ENCODE measurements at regions not wholly inside any gene's neighbourhood (a gene's known extent, or its start where the extent isn't known, plus 50 kb on each side); places are given as distances from the start of the nearest gene placed in this dataset.
A peak's percentile ranks its signal among the peaks of the same experiment; 100 is the strongest.
"Not testable (repeated sequence)": the region's sequence is repeated elsewhere in the genome, so short reads cannot be mapped to it uniquely, and the experiment has no call there.

DNA sequence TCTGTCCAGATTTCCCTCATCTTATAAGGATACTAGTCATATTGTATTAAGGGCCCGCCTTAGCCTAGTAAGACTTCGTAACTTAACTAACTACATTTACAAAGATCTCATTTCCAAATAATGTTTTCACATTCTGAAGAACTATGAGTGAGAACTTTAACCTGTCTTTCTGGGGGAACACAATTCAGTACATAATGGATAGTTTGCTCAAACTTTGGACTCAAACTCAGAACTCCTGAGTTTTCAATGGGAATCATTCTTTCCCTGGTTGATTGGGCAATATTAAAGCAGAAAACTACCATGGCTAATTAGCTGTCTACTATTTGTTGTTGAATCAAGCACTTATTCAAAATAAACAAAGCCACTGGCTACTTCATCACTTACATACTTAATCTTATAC, 522.9 kb downstream of the REEP3 start:
- H3K4me1 ChIP-seq (ENCODE audit: control insufficient read depth, insufficient read depth, low read length, poor library complexity, severe bottlenecking) = peaks cover 9% of the 10 kb centered on the region
- Mint-ChIP-seq H3K27me3 (no peaks in the 10 kb centered on the region), H3K27ac (no peak overlapping the region), H3K4me1 (peaks cover 0 to 8% (median 2%) of the 10 kb centered on the region in 4 donors), H3K36me3 (no peaks in the 10 kb centered on the region), H3K9me3 (no peaks in the 10 kb centered on the region), H3K4me3 (no peak overlapping the region)
- DNase-seq = no peak
- H3K9me3 ChIP-seq (ENCODE audit: control insufficient read depth in 2 of 2, low read length in 2 of 2) = no peaks in the 10 kb centered on the region
- H3K36me3 ChIP-seq (ENCODE audit: control insufficient read depth, insufficient read depth, low read length) = no peaks in the 10 kb centered on the region
- no peak overlapping the region for H3K4me3 ChIP-seq (ENCODE audit: low read depth, low read length)
- ATAC-seq (ENCODE audit: low read depth in 2 of 2) = no peak
- H3K27me3 ChIP-seq (ENCODE audit: control insufficient read depth, insufficient read depth, low read length) = no peaks in the 10 kb centered on the region
- no peak overlapping the region for H3K27ac ChIP-seq (ENCODE audit: insufficient read depth, low read length, poor library complexity, severe bottlenecking)

GRCh38 chr10:64044957-64045632, 523.9 kb downstream of the REEP3 start:
- peak overlapping the region in 1 of 3 donors; percentile 79 for H3K27ac Mint-ChIP-seq
- H3K4me3 ChIP-seq (ENCODE audit: low read depth, low read length); DNase-seq; H3K36me3 ChIP-seq (ENCODE audit: control insufficient read depth, insufficient read depth, low read length); H3K4me3 Mint-ChIP-seq; H3K27me3 Mint-ChIP-seq; ATAC-seq (ENCODE audit: low read depth in 2 of 2); H3K9me3 Mint-ChIP-seq; H3K27ac ChIP-seq (ENCODE audit: insufficient read depth, low read length, poor library complexity, severe bottlenecking); H3K9me3 ChIP-seq (ENCODE audit: control insufficient read depth in 2 of 2, low read length in 2 of 2); H3K27me3 ChIP-seq (ENCODE audit: control insufficient read depth, insufficient read depth, low read length); H3K4me1 Mint-ChIP-seq; H3K36me3 Mint-ChIP-seq; H3K4me1 ChIP-seq (ENCODE audit: control insufficient read depth, insufficient read depth, low read length, poor library complexity, severe bottlenecking): not testable (repeated sequence)

GRCh38 chr10:64054392-64054791, 533.2 kb downstream of the REEP3 start:
- no peak overlapping the region for H3K27ac ChIP-seq (ENCODE audit: insufficient read depth, low read length, poor library complexity, severe bottlenecking)
- H3K27ac Mint-ChIP-seq = no peak overlapping the region
- no peaks in the 10 kb centered on the region for H3K36me3 ChIP-seq (ENCODE audit: control insufficient read depth, insufficient read depth, low read length)
- no peaks in the 10 kb centered on the region for H3K27me3 ChIP-seq (ENCODE audit: control insufficient read depth, insufficient read depth, low read length)
- H3K9me3 ChIP-seq (ENCODE audit: control insufficient read depth in 2 of 2, low read length in 2 of 2) = no peaks in the 10 kb centered on the region
- ATAC-seq (ENCODE audit: low read depth in 2 of 2) (no peak), DNase-seq (no peak)
- no peaks in the 10 kb centered on the region for H3K4me1 Mint-ChIP-seq
- H3K4me3 Mint-ChIP-seq = no peak overlapping the region
- no peaks in the 10 kb centered on the region for H3K4me1 ChIP-seq (ENCODE audit: control insufficient read depth, insufficient read depth, low read length, poor library complexity, severe bottlenecking)
- no peaks in the 10 kb centered on the region for H3K36me3 Mint-ChIP-seq
- H3K27me3 Mint-ChIP-seq = no peaks in the 10 kb centered on the region
- no peaks in the 10 kb centered on the region for H3K9me3 Mint-ChIP-seq
- no peak overlapping the region for H3K4me3 ChIP-seq (ENCODE audit: low read depth, low read length)

GRCh38 chr10:64059884-64060283, 538.7 kb downstream of the REEP3 start:
- Histone ChIP-seq H3K9me3 (ENCODE audit: control insufficient read depth in 2 of 2, low read length in 2 of 2) (no peaks in the 10 kb centered on the region), H3K27ac (ENCODE audit: insufficient read depth, low read length, poor library complexity, severe bottlenecking) (no peak overlapping the region), H3K27me3 (ENCODE audit: control insufficient read depth, insufficient read depth, low read length) (no peaks in the 10 kb centered on the region), H3K4me3 (ENCODE audit: low read depth, low read length) (no peak overlapping the region), H3K36me3 (ENCODE audit: control insufficient read depth, insufficient read depth, low read length) (no peaks in the 10 kb centered on the region), H3K4me1 (ENCODE audit: control insufficient read depth, insufficient read depth, low read length, poor library complexity, severe bottlenecking) (no peaks in the 10 kb centered on the region)
- Mint-ChIP-seq H3K4me3 (no peak overlapping the region), H3K4me1 (no peaks in the 10 kb centered on the region), H3K27me3 (peaks cover 5% of the 10 kb centered on the region), H3K36me3 (no peaks in the 10 kb centered on the region), H3K9me3 (peaks cover 0 to 2% (median 0%) of the 10 kb centered on the region in 7 donors), H3K27ac (no peak overlapping the region)
- DNase-seq (no peak), ATAC-seq (ENCODE audit: low read depth in 2 of 2) (no peak)

DNA sequence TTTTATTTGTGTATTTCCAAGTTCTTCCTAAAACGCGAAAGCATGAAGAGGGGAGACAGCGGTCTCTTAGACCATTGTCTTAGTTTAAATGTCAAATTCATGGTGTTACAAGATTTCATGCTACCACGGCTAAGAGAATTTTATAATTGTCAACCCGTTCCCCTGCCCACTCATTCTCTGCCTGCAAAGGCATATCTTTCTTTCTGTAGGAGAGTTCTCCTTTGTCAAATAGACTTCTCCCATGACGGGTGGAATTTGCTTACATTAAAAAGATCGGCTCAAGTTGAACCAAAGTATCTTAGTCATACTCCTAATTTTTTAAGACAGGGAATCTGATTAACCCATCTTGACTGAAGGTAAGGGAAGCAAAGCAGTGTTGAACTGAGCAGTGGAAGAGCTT, 539.2 kb downstream of the REEP3 start:
- no peak overlapping the region for H3K4me3 Mint-ChIP-seq

GRCh38 chr10:64062793-64063192, 541.6 kb downstream of the REEP3 start:
- Histone ChIP-seq H3K36me3 (ENCODE audit: control insufficient read depth, insufficient read depth, low read length) (no peaks in the 10 kb centered on the region), H3K27me3 (ENCODE audit: control insufficient read depth, insufficient read depth, low read length) (no peaks in the 10 kb centered on the region), H3K9me3 (ENCODE audit: control insufficient read depth in 2 of 2, low read length in 2 of 2) (no peaks in the 10 kb centered on the region), H3K4me3 (ENCODE audit: low read depth, low read length) (no peak overlapping the region), H3K27ac (ENCODE audit: insufficient read depth, low read length, poor library complexity, severe bottlenecking) (no peak overlapping the region), H3K4me1 (ENCODE audit: control insufficient read depth, insufficient read depth, low read length, poor library complexity, severe bottlenecking) (no peaks in the 10 kb centered on the region)
- H3K9me3 Mint-ChIP-seq = peaks cover 0 to 3% (median 0%) of the 10 kb centered on the region in 7 donors
- no peaks in the 10 kb centered on the region for H3K4me1 Mint-ChIP-seq
- DNase-seq (no peak), ATAC-seq (ENCODE audit: low read depth in 2 of 2) (no peak)
- H3K4me3 Mint-ChIP-seq = no peak overlapping the region
- H3K27me3 Mint-ChIP-seq = peaks cover 5% of the 10 kb centered on the region
- no peaks in the 10 kb centered on the region for H3K36me3 Mint-ChIP-seq
- no peak overlapping the region for H3K27ac Mint-ChIP-seq

More for the DNA sequence above, 539.2 kb downstream of the REEP3 start:
- Histone ChIP-seq H3K4me1 (ENCODE audit: control insufficient read depth, insufficient read depth, low read length, poor library complexity, severe bottlenecking) (no peaks in the 10 kb centered on the region), H3K36me3 (ENCODE audit: control insufficient read depth, insufficient read depth, low read length) (no peaks in the 10 kb centered on the region), H3K27me3 (ENCODE audit: control insufficient read depth, insufficient read depth, low read length) (no peaks in the 10 kb centered on the region), H3K27ac (ENCODE audit: insufficient read depth, low read length, poor library complexity, severe bottlenecking) (no peak overlapping the region), H3K9me3 (ENCODE audit: control insufficient read depth in 2 of 2, low read length in 2 of 2) (no peaks in the 10 kb centered on the region), H3K4me3 (ENCODE audit: low read depth, low read length) (no peak overlapping the region)
- H3K9me3 Mint-ChIP-seq = peaks cover 0 to 2% (median 0%) of the 10 kb centered on the region in 7 donors
- H3K27me3 Mint-ChIP-seq = peaks cover 5% of the 10 kb centered on the region
- no peaks in the 10 kb centered on the region for H3K4me1 Mint-ChIP-seq
- H3K27ac Mint-ChIP-seq = no peak overlapping the region
- H3K36me3 Mint-ChIP-seq = no peaks in the 10 kb centered on the region
- ATAC-seq (ENCODE audit: low read depth in 2 of 2) (no peak), DNase-seq (no peak)

GRCh38 chr10:64067009-64067606, 545.9 kb downstream of the REEP3 start:
- no peak overlapping the region for H3K27ac Mint-ChIP-seq
- Histone ChIP-seq H3K4me1 (ENCODE audit: control insufficient read depth, insufficient read depth, low read length, poor library complexity, severe bottlenecking) (no peaks in the 10 kb centered on the region), H3K4me3 (ENCODE audit: low read depth, low read length) (no peak overlapping the region), H3K36me3 (ENCODE audit: control insufficient read depth, insufficient read depth, low read length) (no peaks in the 10 kb centered on the region), H3K27me3 (ENCODE audit: control insufficient read depth, insufficient read depth, low read length) (no peaks in the 10 kb centered on the region), H3K27ac (ENCODE audit: insufficient read depth, low read length, poor library complexity, severe bottlenecking) (no peak overlapping the region), H3K9me3 (ENCODE audit: control insufficient read depth in 2 of 2, low read length in 2 of 2) (no peaks in the 10 kb centered on the region)
- H3K4me1 Mint-ChIP-seq = no peaks in the 10 kb centered on the region
- H3K4me3 Mint-ChIP-seq = no peak overlapping the region
- no peak for DNase-seq
- H3K27me3 Mint-ChIP-seq = no peaks in the 10 kb centered on the region
- ATAC-seq (ENCODE audit: low read depth in 2 of 2) = no peak
- no peaks in the 10 kb centered on the region for H3K36me3 Mint-ChIP-seq
- peaks cover 0 to 4% (median 0%) of the 10 kb centered on the region in 7 donors for H3K9me3 Mint-ChIP-seq

DNA sequence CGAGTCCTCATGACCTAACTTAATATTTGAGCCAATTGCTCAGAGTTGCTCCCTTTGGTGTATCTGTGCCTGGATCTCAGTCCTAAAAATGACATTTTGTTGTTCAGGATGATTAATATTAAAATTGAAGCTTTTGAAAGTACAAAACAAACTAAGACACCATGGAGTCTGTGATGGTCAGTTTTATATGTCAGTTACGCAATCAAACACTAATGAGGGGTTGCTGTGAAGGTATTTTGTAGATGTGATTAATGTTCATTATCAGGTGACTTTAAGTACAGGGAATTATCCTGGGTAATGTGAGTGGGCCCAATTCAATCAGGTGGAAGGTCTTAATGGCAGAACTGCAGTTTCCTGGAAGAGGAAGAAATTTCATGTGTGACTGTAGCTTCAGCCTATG, 546.7 kb downstream of the REEP3 start:
- ATAC-seq (ENCODE audit: low read depth in 2 of 2) = no peak
- H3K4me3 Mint-ChIP-seq = no peak overlapping the region

More for the DNA sequence above, 546.7 kb downstream of the REEP3 start:
- peaks cover 0 to 4% (median 0%) of the 10 kb centered on the region in 7 donors for H3K9me3 Mint-ChIP-seq
- no peak overlapping the region for H3K27ac Mint-ChIP-seq
- Histone ChIP-seq H3K4me1 (ENCODE audit: control insufficient read depth, insufficient read depth, low read length, poor library complexity, severe bottlenecking) (no peaks in the 10 kb centered on the region), H3K27me3 (ENCODE audit: control insufficient read depth, insufficient read depth, low read length) (no peaks in the 10 kb centered on the region), H3K27ac (ENCODE audit: insufficient read depth, low read length, poor library complexity, severe bottlenecking) (no peak overlapping the region), H3K4me3 (ENCODE audit: low read depth, low read length) (no peak overlapping the region), H3K9me3 (ENCODE audit: control insufficient read depth in 2 of 2, low read length in 2 of 2) (no peaks in the 10 kb centered on the region), H3K36me3 (ENCODE audit: control insufficient read depth, insufficient read depth, low read length) (no peaks in the 10 kb centered on the region)
- H3K27me3 Mint-ChIP-seq = no peaks in the 10 kb centered on the region
- DNase-seq = no peak
- no peaks in the 10 kb centered on the region for H3K4me1 Mint-ChIP-seq
- H3K36me3 Mint-ChIP-seq = no peaks in the 10 kb centered on the region
